ENCODE measurements at regions not wholly inside any gene's neighbourhood (a gene's known extent, or its start where the extent isn't known, plus 50 kb on each side); places are given as distances from the start of the nearest gene placed in this dataset.
"Not testable (repeated sequence)": the region's sequence is repeated elsewhere in the genome, so short reads cannot be mapped to it uniquely, and the experiment has no call there.

GRCh38 chr12:76175946-76176345, 91.5 kb upstream of the NAP1L1 start:
- H3K4me1 ChIP-seq (ENCODE audit: control insufficient read depth, insufficient read depth, low read length); DNase-seq (ENCODE audit: low read depth in 4 of 6, low spot score in 6 of 6); H3K9me3 ChIP-seq (ENCODE audit: control insufficient read depth, insufficient read depth, low read length); H3K4me3 ChIP-seq (ENCODE audit: low read depth, low read length); H3K36me3 ChIP-seq (ENCODE audit: control insufficient read depth, insufficient read depth, low read length); H3K27ac ChIP-seq (ENCODE audit: low read depth, low read length); H3K27me3 ChIP-seq (ENCODE audit: control insufficient read depth, insufficient read depth, low read length): not testable (repeated sequence)
- 88% methylated on average over 4 of the region's 5 CpGs for WGBS (ENCODE audit: insufficient coverage)

- Histone ChIP-seq H3K27ac (ENCODE audit: low read depth, low read length) (no peak overlapping the region), H3K4me3 (ENCODE audit: low read depth, low read length) (no peak overlapping the region), H3K36me3 (ENCODE audit: control insufficient read depth, insufficient read depth, low read length) (no peaks in the 10 kb centered on the region), H3K9me3 (ENCODE audit: control insufficient read depth, insufficient read depth, low read length) (no peaks in the 10 kb centered on the region), H3K4me1 (ENCODE audit: control insufficient read depth, insufficient read depth, low read length) (no peaks in the 10 kb centered on the region), H3K27me3 (ENCODE audit: control insufficient read depth, insufficient read depth, low read length) (no peaks in the 10 kb centered on the region)
- DNase-seq (ENCODE audit: low read depth in 4 of 6, low spot score in 6 of 6): no peak
- WGBS (ENCODE audit: insufficient coverage): 80% methylated on average over 1 of the region's 5 CpGs
These were observed 89.3 kb upstream of the NAP1L1 start for GRCh38 chr12:76173756-76174155.

GRCh38 chr12:76158518-76159321, 74.2 kb upstream of the NAP1L1 start:
- 42% methylated on average over 7 of the region's 11 CpGs for WGBS (ENCODE audit: insufficient coverage)
- Histone ChIP-seq H3K27me3 (ENCODE audit: control insufficient read depth, insufficient read depth, low read length) (no peaks in the 10 kb centered on the region), H3K4me1 (ENCODE audit: control insufficient read depth, insufficient read depth, low read length) (no peaks in the 10 kb centered on the region), H3K4me3 (ENCODE audit: low read depth, low read length) (no peak overlapping the region), H3K36me3 (ENCODE audit: control insufficient read depth, insufficient read depth, low read length) (no peaks in the 10 kb centered on the region), H3K9me3 (ENCODE audit: control insufficient read depth, insufficient read depth, low read length) (no peaks in the 10 kb centered on the region), H3K27ac (ENCODE audit: low read depth, low read length) (no peak overlapping the region)
- DNase-seq (ENCODE audit: low read depth in 4 of 6, low spot score in 6 of 6): peak in 2 of 6 donors; percentile 34 to 38

- DNase-seq (ENCODE audit: low read depth in 4 of 6, low spot score in 6 of 6): peak in 2 of 6 donors; percentile 73
- no peaks in the 10 kb centered on the region for H3K9me3 ChIP-seq (ENCODE audit: control insufficient read depth, insufficient read depth, low read length)
- no peak overlapping the region for H3K27ac ChIP-seq (ENCODE audit: low read depth, low read length)
- H3K4me3 ChIP-seq (ENCODE audit: low read depth, low read length): no peak overlapping the region
- H3K36me3 ChIP-seq (ENCODE audit: control insufficient read depth, insufficient read depth, low read length): no peaks in the 10 kb centered on the region
- no peaks in the 10 kb centered on the region for H3K4me1 ChIP-seq (ENCODE audit: control insufficient read depth, insufficient read depth, low read length)
- no peaks in the 10 kb centered on the region for H3K27me3 ChIP-seq (ENCODE audit: control insufficient read depth, insufficient read depth, low read length)
These were observed 72.2 kb upstream of the NAP1L1 start for GRCh38 chr12:76156726-76157125.

- Histone ChIP-seq H3K27ac (ENCODE audit: low read depth, low read length) (no peak overlapping the region), H3K36me3 (ENCODE audit: control insufficient read depth, insufficient read depth, low read length) (no peaks in the 10 kb centered on the region), H3K4me3 (ENCODE audit: low read depth, low read length) (no peak overlapping the region), H3K4me1 (ENCODE audit: control insufficient read depth, insufficient read depth, low read length) (no peaks in the 10 kb centered on the region), H3K27me3 (ENCODE audit: control insufficient read depth, insufficient read depth, low read length) (no peaks in the 10 kb centered on the region), H3K9me3 (ENCODE audit: control insufficient read depth, insufficient read depth, low read length) (no peaks in the 10 kb centered on the region)
- no peak for DNase-seq (ENCODE audit: low read depth in 4 of 6, low spot score in 6 of 6)
- WGBS (ENCODE audit: insufficient coverage): no CpG with 5 or more reads among the region's 1 CpG
These were observed 71.8 kb upstream of the NAP1L1 start for GRCh38 chr12:76156314-76156713.

GRCh38 chr12:76155157-76155670, 70.7 kb upstream of the NAP1L1 start:
- H3K4me3 ChIP-seq (ENCODE audit: low read depth, low read length): no peak overlapping the region
- no peaks in the 10 kb centered on the region for H3K27me3 ChIP-seq (ENCODE audit: control insufficient read depth, insufficient read depth, low read length)
- H3K36me3 ChIP-seq (ENCODE audit: control insufficient read depth, insufficient read depth, low read length): no peaks in the 10 kb centered on the region
- H3K27ac ChIP-seq (ENCODE audit: low read depth, low read length): no peak overlapping the region
- no peaks in the 10 kb centered on the region for H3K9me3 ChIP-seq (ENCODE audit: control insufficient read depth, insufficient read depth, low read length)
- no peak for DNase-seq (ENCODE audit: low read depth in 4 of 6, low spot score in 6 of 6)
- WGBS (ENCODE audit: insufficient coverage): no CpG with 5 or more reads among the region's 2 CpGs
- no peaks in the 10 kb centered on the region for H3K4me1 ChIP-seq (ENCODE audit: control insufficient read depth, insufficient read depth, low read length)

GRCh38 chr12:76153616-76154015, 69.1 kb upstream of the NAP1L1 start:
- Histone ChIP-seq H3K4me3 (ENCODE audit: low read depth, low read length) (no peak overlapping the region), H3K36me3 (ENCODE audit: control insufficient read depth, insufficient read depth, low read length) (no peaks in the 10 kb centered on the region), H3K4me1 (ENCODE audit: control insufficient read depth, insufficient read depth, low read length) (no peaks in the 10 kb centered on the region), H3K9me3 (ENCODE audit: control insufficient read depth, insufficient read depth, low read length) (no peaks in the 10 kb centered on the region), H3K27me3 (ENCODE audit: control insufficient read depth, insufficient read depth, low read length) (no peaks in the 10 kb centered on the region), H3K27ac (ENCODE audit: low read depth, low read length) (no peak overlapping the region)
- no peak for DNase-seq (ENCODE audit: low read depth in 4 of 6, low spot score in 6 of 6)
- 90% methylated on average over 2 of the region's 3 CpGs for WGBS (ENCODE audit: insufficient coverage)

GRCh38 chr12:76152181-76152807, 67.8 kb upstream of the NAP1L1 start:
- WGBS (ENCODE audit: insufficient coverage): 84% methylated on average over 2 of the region's 4 CpGs
- DNase-seq (ENCODE audit: low read depth in 4 of 6, low spot score in 6 of 6): no peak

GRCh38 chr12:76144245-76144549, 59.7 kb upstream of the NAP1L1 start:
- H3K27me3 ChIP-seq (ENCODE audit: control insufficient read depth, insufficient read depth, low read length): no peaks in the 10 kb centered on the region
- WGBS (ENCODE audit: insufficient coverage): no CpG with 5 or more reads among the region's 1 CpG

More at GRCh38 chr12:76152181-76152807, 67.8 kb upstream of the NAP1L1 start:
- H3K36me3 ChIP-seq (ENCODE audit: control insufficient read depth, insufficient read depth, low read length): no peaks in the 10 kb centered on the region
- H3K4me1 ChIP-seq (ENCODE audit: control insufficient read depth, insufficient read depth, low read length): no peaks in the 10 kb centered on the region
- H3K4me3 ChIP-seq (ENCODE audit: low read depth, low read length): no peak overlapping the region
- H3K27ac ChIP-seq (ENCODE audit: low read depth, low read length): no peak overlapping the region
- H3K27me3 ChIP-seq (ENCODE audit: control insufficient read depth, insufficient read depth, low read length): no peaks in the 10 kb centered on the region
- H3K9me3 ChIP-seq (ENCODE audit: control insufficient read depth, insufficient read depth, low read length): no peaks in the 10 kb centered on the region

More at GRCh38 chr12:76144245-76144549, 59.7 kb upstream of the NAP1L1 start:
- H3K4me1 ChIP-seq (ENCODE audit: control insufficient read depth, insufficient read depth, low read length): no peaks in the 10 kb centered on the region
- peak in 2 of 6 donors; percentile 48 to 55 for DNase-seq (ENCODE audit: low read depth in 4 of 6, low spot score in 6 of 6)
- H3K27ac ChIP-seq (ENCODE audit: low read depth, low read length): no peak overlapping the region
- H3K4me3 ChIP-seq (ENCODE audit: low read depth, low read length): no peak overlapping the region
- H3K36me3 ChIP-seq (ENCODE audit: control insufficient read depth, insufficient read depth, low read length): no peaks in the 10 kb centered on the region
- H3K9me3 ChIP-seq (ENCODE audit: control insufficient read depth, insufficient read depth, low read length): no peaks in the 10 kb centered on the region
